Activated CD4-positive, alpha-beta memory T cell treated with anti-CD3 and anti-CD28 coated beads, Interleukin-2, amount 10 ng/mL, durations not matched to agents 7 days and 5 days (primary cell): ENCODE measurements at regions not wholly inside any gene's neighbourhood (a gene's known extent, or its start where the extent isn't known, plus 50 kb on each side); places are given as distances from the start of the nearest gene placed in this dataset.
"Not testable (repeated sequence)": the region's sequence is repeated elsewhere in the genome, so short reads cannot be mapped to it uniquely, and the experiment has no call there.

Experiments
- CTCF ChIA-PET: fragments of 350-600 bp; sonication (Branson Sonifier 250); formaldehyde crosslinking; loops from one replicate; lab custom pipeline; 2021; ENCODE audit warnings: antibody characterized with exemption, inconsistent platforms; lab: Charles Lee
- POLR2A ChIA-PET: fragments of 350-600 bp; sonication (Branson Sonifier 250); formaldehyde crosslinking; loops from one replicate; lab custom pipeline; 2021; ENCODE audit warnings: antibody characterized with exemption; lab: Charles Lee
- DNase-seq: peaks from one replicate; pipeline ENCODE4 v3.0.0-alpha.2; 2020
- H3K27ac Mint-ChIP-seq: one replicate; pipeline ENCODE4 v1.8.0; 2021; ENCODE audit warnings: mild to moderate bottlenecking, mixed read lengths
- H3K27me3 Mint-ChIP-seq: one replicate; pipeline ENCODE4 v1.8.0; 2021; ENCODE audit warnings: mixed read lengths
- H3K36me3 Mint-ChIP-seq: one replicate; pipeline ENCODE4 v1.8.0; 2021; ENCODE audit warnings: low read depth, mixed read lengths
- H3K4me1 Mint-ChIP-seq: one replicate; pipeline ENCODE4 v1.8.0; 2021; ENCODE audit warnings: mixed read lengths
- H3K4me3 Mint-ChIP-seq: one replicate; pipeline ENCODE4 v1.8.0; 2021; ENCODE audit warnings: mild to moderate bottlenecking, mixed read lengths
- H3K9me3 Mint-ChIP-seq: one replicate; pipeline ENCODE4 v1.8.0; 2021; ENCODE audit warnings: mixed read lengths

GRCh38 chrX:12021698-12022097, 116.6 kb upstream of the FRMPD4 start:
- no peak for DNase-seq
- Mint-ChIP-seq H3K9me3 (no peaks in the 10 kb centered on the region), H3K27me3 (no peaks in the 10 kb centered on the region), H3K27ac (no peak overlapping the region), H3K36me3 (no peaks in the 10 kb centered on the region), H3K4me1 (no peaks in the 10 kb centered on the region), H3K4me3 (no peak overlapping the region)
- POLR2A ChIA-PET: no interaction called here
- CTCF ChIA-PET: no interaction called here

GRCh38 chrX:12026481-12026880, 111.8 kb upstream of the FRMPD4 start:
- CTCF ChIA-PET: no interaction called here
- POLR2A ChIA-PET: no interaction called here
- DNase-seq: no peak

GRCh38 chrX:12032082-12032481, 106.2 kb upstream of the FRMPD4 start:
- H3K4me3 Mint-ChIP-seq: no peak overlapping the region
- H3K27ac Mint-ChIP-seq: no peak overlapping the region
- POLR2A ChIA-PET: no interaction called here
- H3K27me3 Mint-ChIP-seq: no peaks in the 10 kb centered on the region
- DNase-seq: no peak
- H3K4me1 Mint-ChIP-seq: no peaks in the 10 kb centered on the region
- no peaks in the 10 kb centered on the region for H3K36me3 Mint-ChIP-seq
- CTCF ChIA-PET: no interaction called here
- H3K9me3 Mint-ChIP-seq: no peaks in the 10 kb centered on the region

More at GRCh38 chrX:12026481-12026880, 111.8 kb upstream of the FRMPD4 start:
- H3K4me1 Mint-ChIP-seq: no peaks in the 10 kb centered on the region
- no peak overlapping the region for H3K27ac Mint-ChIP-seq
- no peaks in the 10 kb centered on the region for H3K9me3 Mint-ChIP-seq
- no peaks in the 10 kb centered on the region for H3K36me3 Mint-ChIP-seq
- H3K27me3 Mint-ChIP-seq: no peaks in the 10 kb centered on the region
- H3K4me3 Mint-ChIP-seq: no peak overlapping the region

- no peaks in the 10 kb centered on the region for H3K9me3 Mint-ChIP-seq
- no peak overlapping the region for H3K27ac Mint-ChIP-seq
- H3K36me3 Mint-ChIP-seq: no peaks in the 10 kb centered on the region
- no peaks in the 10 kb centered on the region for H3K27me3 Mint-ChIP-seq
- no peak overlapping the region for H3K4me3 Mint-ChIP-seq
- no peak for DNase-seq
- POLR2A ChIA-PET: no interaction called here
- H3K4me1 Mint-ChIP-seq: no peaks in the 10 kb centered on the region
- CTCF ChIA-PET: no interaction called here
Observed at GRCh38 chrX:12034741-12035140, 103.5 kb upstream of the FRMPD4 start.

GRCh38 chrX:12042615-12043014, 95.7 kb upstream of the FRMPD4 start:
- Mint-ChIP-seq H3K36me3 (no peaks in the 10 kb centered on the region), H3K27ac (no peak overlapping the region), H3K4me3 (no peak overlapping the region), H3K4me1 (no peaks in the 10 kb centered on the region), H3K27me3 (no peaks in the 10 kb centered on the region), H3K9me3 (no peaks in the 10 kb centered on the region)
- DNase-seq: no peak
- POLR2A ChIA-PET: no interaction called here
- CTCF ChIA-PET: interaction anchor here (0.8 kb wide), 1 partner anchor 38 kb away, joined by 3 read pairs; no protein-coding TSS in a partner anchor

- CTCF ChIA-PET: no interaction called here
- Mint-ChIP-seq H3K9me3 (no peaks in the 10 kb centered on the region), H3K4me3 (no peak overlapping the region), H3K27me3 (no peaks in the 10 kb centered on the region), H3K4me1 (no peaks in the 10 kb centered on the region), H3K36me3 (no peaks in the 10 kb centered on the region), H3K27ac (no peak overlapping the region)
- DNase-seq: no peak
- POLR2A ChIA-PET: no interaction called here
Observed at GRCh38 chrX:12052109-12052508, 86.2 kb upstream of the FRMPD4 start.

GRCh38 chrX:12058087-12058486, 80.2 kb upstream of the FRMPD4 start:
- H3K4me3 Mint-ChIP-seq: no peak overlapping the region
- POLR2A ChIA-PET: no interaction called here
- no peaks in the 10 kb centered on the region for H3K36me3 Mint-ChIP-seq
- no peak for DNase-seq
- CTCF ChIA-PET: no interaction called here
- H3K27me3 Mint-ChIP-seq: no peaks in the 10 kb centered on the region
- H3K9me3 Mint-ChIP-seq: no peaks in the 10 kb centered on the region
- H3K4me1 Mint-ChIP-seq: no peaks in the 10 kb centered on the region
- H3K27ac Mint-ChIP-seq: no peak overlapping the region

- no peaks in the 10 kb centered on the region for H3K9me3 Mint-ChIP-seq
- DNase-seq: no peak
- ChIA-PET CTCF (interaction anchor here (0.7 kb wide), 1 partner anchor 72 kb away, joined by 3 read pairs; no protein-coding TSS in a partner anchor), POLR2A (no interaction called here)
- no peak overlapping the region for H3K4me3 Mint-ChIP-seq
- H3K36me3 Mint-ChIP-seq: no peaks in the 10 kb centered on the region
- H3K27me3 Mint-ChIP-seq: no peaks in the 10 kb centered on the region
- no peak overlapping the region for H3K27ac Mint-ChIP-seq
- no peaks in the 10 kb centered on the region for H3K4me1 Mint-ChIP-seq
Observed at GRCh38 chrX:12060489-12061260, 77.6 kb upstream of the FRMPD4 start.

GRCh38 chrX:12065251-12065650, 73.0 kb upstream of the FRMPD4 start:
- Mint-ChIP-seq H3K4me3 (no peak overlapping the region), H3K4me1 (no peaks in the 10 kb centered on the region), H3K27me3 (no peaks in the 10 kb centered on the region), H3K36me3 (no peaks in the 10 kb centered on the region), H3K9me3 (no peaks in the 10 kb centered on the region), H3K27ac (no peak overlapping the region)
- POLR2A ChIA-PET: no interaction called here
- DNase-seq: no peak
- CTCF ChIA-PET: no interaction called here

GRCh38 chrX:12076046-12076445, 62.2 kb upstream of the FRMPD4 start:
- Mint-ChIP-seq H3K27me3 (no peaks in the 10 kb centered on the region), H3K27ac (no peak overlapping the region), H3K9me3 (no peaks in the 10 kb centered on the region), H3K36me3 (no peaks in the 10 kb centered on the region), H3K4me1 (no peaks in the 10 kb centered on the region), H3K4me3 (no peak overlapping the region)
- ChIA-PET CTCF (no interaction called here), POLR2A (no interaction called here)
- DNase-seq: no peak

- no peak overlapping the region for H3K4me3 Mint-ChIP-seq
- no peak for DNase-seq
- no peaks in the 10 kb centered on the region for H3K4me1 Mint-ChIP-seq
- no peak overlapping the region for H3K27ac Mint-ChIP-seq
- H3K27me3 Mint-ChIP-seq: no peaks in the 10 kb centered on the region
- CTCF ChIA-PET: interaction anchor here (1.1 kb wide), 1 partner anchor 37 kb away, joined by 3 read pairs; no protein-coding TSS in a partner anchor
- no peaks in the 10 kb centered on the region for H3K9me3 Mint-ChIP-seq
- POLR2A ChIA-PET: no interaction called here
- H3K36me3 Mint-ChIP-seq: no peaks in the 10 kb centered on the region
Observed at GRCh38 chrX:12080265-12080664, 58.0 kb upstream of the FRMPD4 start.

GRCh38 chrX:12082959-12083358, 55.3 kb upstream of the FRMPD4 start:
- H3K4me3 Mint-ChIP-seq, DNase-seq, H3K9me3 Mint-ChIP-seq, H3K36me3 Mint-ChIP-seq, H3K27me3 Mint-ChIP-seq, H3K4me1 Mint-ChIP-seq, CTCF ChIA-PET, POLR2A ChIA-PET, H3K27ac Mint-ChIP-seq: not testable (repeated sequence)
